ENCODE measurements at regions not wholly inside any gene's neighbourhood (a gene's known extent, or its start where the extent isn't known, plus 50 kb on each side); places are given as distances from the start of the nearest gene placed in this dataset.

DNA sequence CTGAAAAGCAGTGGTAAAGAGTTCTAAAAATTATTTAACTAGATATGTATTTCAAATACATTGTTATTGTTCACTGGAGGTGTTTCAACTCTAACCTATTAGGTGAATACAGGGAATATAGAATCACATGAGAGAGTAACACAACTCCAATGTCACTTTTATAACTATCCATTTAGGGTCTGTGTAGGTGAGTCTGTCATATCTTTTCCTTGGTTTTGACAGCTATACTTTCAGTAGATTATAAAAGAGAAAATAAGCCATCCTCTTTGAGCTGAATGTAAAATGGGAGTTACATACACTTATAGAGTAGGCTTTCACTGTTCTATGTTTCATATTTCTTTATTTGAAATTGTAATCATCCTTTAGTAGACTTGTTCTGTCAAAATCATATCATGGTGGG is 2321.0 kb downstream of the PCDH9 start:
- no peak overlapping the region for H3K27ac Mint-ChIP-seq
- H2AFZ ChIP-seq: no peak overlapping the region
- no peaks in the 10 kb centered on the region for H3K27me3 ChIP-seq (ENCODE audit: insufficient read depth)
- H3K36me3 ChIP-seq (ENCODE audit: insufficient read depth): no peaks in the 10 kb centered on the region
- no peak overlapping the region for H3K27ac ChIP-seq (ENCODE audit: low read depth)
- H3F3A ChIP-seq (replicated peaks; ENCODE audit: low read depth): no peaks in the 10 kb centered on the region
- H3K4me3 ChIP-seq: no peak overlapping the region
- ATAC-seq (no peak), DNase-seq (ENCODE audit: low spot score) (no peak)
- TF ChIP-seq, protein P1, sequence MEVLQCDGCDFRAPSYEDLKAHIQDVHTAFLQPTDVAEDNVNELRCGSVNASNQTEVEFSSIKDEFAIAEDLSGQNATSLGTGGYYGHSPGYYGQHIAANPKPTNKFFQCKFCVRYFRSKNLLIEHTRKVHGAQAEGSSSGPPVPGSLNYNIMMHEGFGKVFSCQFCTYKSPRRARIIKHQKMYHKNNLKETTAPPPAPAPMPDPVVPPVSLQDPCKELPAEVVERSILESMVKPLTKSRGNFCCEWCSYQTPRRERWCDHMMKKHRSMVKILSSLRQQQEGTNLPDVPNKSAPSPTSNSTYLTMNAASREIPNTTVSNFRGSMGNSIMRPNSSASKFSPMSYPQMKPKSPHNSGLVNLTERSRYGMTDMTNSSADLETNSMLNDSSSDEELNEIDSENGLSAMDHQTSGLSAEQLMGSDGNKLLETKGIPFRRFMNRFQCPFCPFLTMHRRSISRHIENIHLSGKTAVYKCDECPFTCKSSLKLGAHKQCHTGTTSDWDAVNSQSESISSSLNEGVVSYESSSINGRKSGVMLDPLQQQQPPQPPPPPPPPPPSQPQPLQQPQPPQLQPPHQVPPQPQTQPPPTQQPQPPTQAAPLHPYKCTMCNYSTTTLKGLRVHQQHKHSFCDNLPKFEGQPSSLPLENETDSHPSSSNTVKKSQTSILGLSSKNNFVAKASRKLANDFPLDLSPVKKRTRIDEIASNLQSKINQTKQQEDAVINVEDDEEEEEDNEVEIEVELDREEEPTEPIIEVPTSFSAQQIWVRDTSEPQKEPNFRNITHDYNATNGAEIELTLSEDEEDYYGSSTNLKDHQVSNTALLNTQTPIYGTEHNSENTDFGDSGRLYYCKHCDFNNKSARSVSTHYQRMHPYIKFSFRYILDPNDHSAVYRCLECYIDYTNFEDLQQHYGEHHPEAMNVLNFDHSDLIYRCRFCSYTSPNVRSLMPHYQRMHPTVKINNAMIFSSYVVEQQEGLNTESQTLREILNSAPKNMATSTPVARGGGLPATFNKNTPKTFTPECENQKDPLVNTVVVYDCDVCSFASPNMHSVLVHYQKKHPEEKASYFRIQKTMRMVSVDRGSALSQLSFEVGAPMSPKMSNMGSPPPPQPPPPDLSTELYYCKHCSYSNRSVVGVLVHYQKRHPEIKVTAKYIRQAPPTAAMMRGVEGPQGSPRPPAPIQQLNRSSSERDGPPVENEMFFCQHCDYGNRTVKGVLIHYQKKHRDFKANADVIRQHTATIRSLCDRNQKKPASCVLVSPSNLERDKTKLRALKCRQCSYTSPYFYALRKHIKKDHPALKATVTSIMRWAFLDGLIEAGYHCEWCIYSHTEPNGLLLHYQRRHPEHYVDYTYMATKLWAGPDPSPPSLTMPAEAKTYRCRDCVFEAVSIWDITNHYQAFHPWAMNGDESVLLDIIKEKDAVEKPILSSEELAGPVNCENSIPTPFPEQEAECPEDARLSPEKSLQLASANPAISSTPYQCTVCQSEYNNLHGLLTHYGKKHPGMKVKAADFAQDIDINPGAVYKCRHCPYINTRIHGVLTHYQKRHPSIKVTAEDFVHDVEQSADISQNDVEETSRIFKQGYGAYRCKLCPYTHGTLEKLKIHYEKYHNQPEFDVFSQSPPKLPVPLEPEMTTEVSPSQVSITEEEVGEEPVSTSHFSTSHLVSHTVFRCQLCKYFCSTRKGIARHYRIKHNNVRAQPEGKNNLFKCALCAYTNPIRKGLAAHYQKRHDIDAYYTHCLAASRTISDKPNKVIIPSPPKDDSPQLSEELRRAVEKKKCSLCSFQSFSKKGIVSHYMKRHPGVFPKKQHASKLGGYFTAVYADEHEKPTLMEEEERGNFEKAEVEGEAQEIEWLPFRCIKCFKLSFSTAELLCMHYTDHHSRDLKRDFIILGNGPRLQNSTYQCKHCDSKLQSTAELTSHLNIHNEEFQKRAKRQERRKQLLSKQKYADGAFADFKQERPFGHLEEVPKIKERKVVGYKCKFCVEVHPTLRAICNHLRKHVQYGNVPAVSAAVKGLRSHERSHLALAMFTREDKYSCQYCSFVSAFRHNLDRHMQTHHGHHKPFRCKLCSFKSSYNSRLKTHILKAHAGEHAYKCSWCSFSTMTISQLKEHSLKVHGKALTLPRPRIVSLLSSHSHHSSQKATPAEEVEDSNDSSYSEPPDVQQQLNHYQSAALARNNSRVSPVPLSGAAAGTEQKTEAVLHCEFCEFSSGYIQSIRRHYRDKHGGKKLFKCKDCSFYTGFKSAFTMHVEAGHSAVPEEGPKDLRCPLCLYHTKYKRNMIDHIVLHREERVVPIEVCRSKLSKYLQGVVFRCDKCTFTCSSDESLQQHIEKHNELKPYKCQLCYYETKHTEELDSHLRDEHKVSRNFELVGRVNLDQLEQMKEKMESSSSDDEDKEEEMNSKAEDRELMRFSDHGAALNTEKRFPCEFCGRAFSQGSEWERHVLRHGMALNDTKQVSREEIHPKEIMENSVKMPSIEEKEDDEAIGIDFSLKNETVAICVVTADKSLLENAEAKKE (CRISPR knock-in tag; IDR thresholded peaks at IDR 0.05): no peak
- H3K4me2 ChIP-seq: no peak overlapping the region
- H3K9me2 ChIP-seq (ENCODE audit: insufficient read depth): no peaks in the 10 kb centered on the region
- peaks cover 4% of the 10 kb centered on the region; the same call in 1 of the 3 replicates for H3K36me3 Mint-ChIP-seq (ENCODE audit: low read depth)
- no peaks in the 10 kb centered on the region for H3K4me1 ChIP-seq (ENCODE audit: insufficient read depth)
- no peaks in the 10 kb centered on the region for H3K27me3 Mint-ChIP-seq (ENCODE audit: insufficient read depth, low read depth, poor library complexity)
- no peaks in the 10 kb centered on the region; the same call in 2 of the 3 replicates for H3K9me3 Mint-ChIP-seq
- no peaks in the 10 kb centered on the region for H4K20me1 ChIP-seq (replicated peaks; ENCODE audit: insufficient read depth)
- H3K79me2 ChIP-seq (replicated peaks; ENCODE audit: insufficient read depth): no peaks in the 10 kb centered on the region
- H3K4me1 Mint-ChIP-seq: no peaks in the 10 kb centered on the region
- H3K4me3 Mint-ChIP-seq: no peak overlapping the region

DNA sequence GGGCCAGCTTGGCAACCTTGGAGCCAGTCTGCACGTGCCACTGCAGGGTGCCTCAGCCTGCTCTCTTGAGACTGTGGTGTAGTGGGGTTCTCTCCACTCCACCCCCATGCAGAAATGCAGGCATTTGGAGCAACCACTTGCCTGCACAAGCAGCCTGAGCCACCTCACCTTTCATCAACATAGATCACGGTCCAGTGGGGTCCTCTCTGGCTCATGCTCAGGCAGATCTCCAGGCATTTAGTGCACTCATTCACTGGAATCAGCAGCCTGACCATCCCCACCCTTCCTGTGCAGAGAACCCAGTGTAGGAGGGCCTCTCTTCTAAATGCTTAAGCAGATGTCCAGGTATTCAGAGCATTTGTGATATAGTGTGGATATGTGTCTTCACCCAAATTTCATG is 2330.1 kb downstream of the PCDH9 start:
- H3K4me2 ChIP-seq: no peak overlapping the region
- no peaks in the 10 kb centered on the region for H3K27me3 ChIP-seq (ENCODE audit: insufficient read depth)
- DNase-seq (ENCODE audit: low spot score): no peak
- no peaks in the 10 kb centered on the region for H4K20me1 ChIP-seq (replicated peaks; ENCODE audit: insufficient read depth)
- no peaks in the 10 kb centered on the region; the same call in 2 of the 3 replicates for H3K9me3 Mint-ChIP-seq
- no peaks in the 10 kb centered on the region for H3K36me3 ChIP-seq (ENCODE audit: insufficient read depth)
- no peak overlapping the region for H3K4me3 ChIP-seq
- ATAC-seq: no peak
- H3F3A ChIP-seq (replicated peaks; ENCODE audit: low read depth): no peaks in the 10 kb centered on the region
- H3K27ac Mint-ChIP-seq: no peak overlapping the region
- no peaks in the 10 kb centered on the region for H3K4me1 ChIP-seq (ENCODE audit: insufficient read depth)
- H3K4me1 Mint-ChIP-seq: no peaks in the 10 kb centered on the region
- no peaks in the 10 kb centered on the region for H3K36me3 Mint-ChIP-seq (ENCODE audit: low read depth)
- H3K4me3 Mint-ChIP-seq: no peak overlapping the region
- H3K79me2 ChIP-seq (replicated peaks; ENCODE audit: insufficient read depth): no peaks in the 10 kb centered on the region
- H2AFZ ChIP-seq: no peak overlapping the region
- H3K27me3 Mint-ChIP-seq (ENCODE audit: insufficient read depth, low read depth, poor library complexity): no peaks in the 10 kb centered on the region
- H3K27ac ChIP-seq (ENCODE audit: low read depth): no peak overlapping the region
- H3K9me2 ChIP-seq (ENCODE audit: insufficient read depth): no peaks in the 10 kb centered on the region
- TF ChIP-seq, protein P2, sequence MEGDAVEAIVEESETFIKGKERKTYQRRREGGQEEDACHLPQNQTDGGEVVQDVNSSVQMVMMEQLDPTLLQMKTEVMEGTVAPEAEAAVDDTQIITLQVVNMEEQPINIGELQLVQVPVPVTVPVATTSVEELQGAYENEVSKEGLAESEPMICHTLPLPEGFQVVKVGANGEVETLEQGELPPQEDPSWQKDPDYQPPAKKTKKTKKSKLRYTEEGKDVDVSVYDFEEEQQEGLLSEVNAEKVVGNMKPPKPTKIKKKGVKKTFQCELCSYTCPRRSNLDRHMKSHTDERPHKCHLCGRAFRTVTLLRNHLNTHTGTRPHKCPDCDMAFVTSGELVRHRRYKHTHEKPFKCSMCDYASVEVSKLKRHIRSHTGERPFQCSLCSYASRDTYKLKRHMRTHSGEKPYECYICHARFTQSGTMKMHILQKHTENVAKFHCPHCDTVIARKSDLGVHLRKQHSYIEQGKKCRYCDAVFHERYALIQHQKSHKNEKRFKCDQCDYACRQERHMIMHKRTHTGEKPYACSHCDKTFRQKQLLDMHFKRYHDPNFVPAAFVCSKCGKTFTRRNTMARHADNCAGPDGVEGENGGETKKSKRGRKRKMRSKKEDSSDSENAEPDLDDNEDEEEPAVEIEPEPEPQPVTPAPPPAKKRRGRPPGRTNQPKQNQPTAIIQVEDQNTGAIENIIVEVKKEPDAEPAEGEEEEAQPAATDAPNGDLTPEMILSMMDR (conservative IDR thresholded peaks at IDR 0.05; ENCODE audit: low read depth in 2 of 2): no peak
- TF ChIP-seq, protein P1 (CRISPR knock-in tag; IDR thresholded peaks at IDR 0.05): no peak
- TF ChIP-seq JUNB (IDR thresholded peaks at IDR 0.05; ENCODE audit: unreplicated experiment) (no peak), EZH2 (IDR thresholded peaks at IDR 0.05; ENCODE audit: low read depth, unreplicated experiment) (no peak)

Measured in GM23338 (cell line).